B cell (primary cell): ENCODE measurements at regions not wholly inside any gene's neighbourhood (a gene's known extent, or its start where the extent isn't known, plus 50 kb on each side); places are given as distances from the start of the nearest gene placed in this dataset.

Experiments
- ATAC-seq: fragments of 200-7000 bp; cut with Tn5 transposase; one replicate; pipeline ENCODE4 v1.10.0; 2021; ENCODE audit warnings: low read depth, mild to moderate bottlenecking, moderate number of reproducible peaks, moderate library complexity
- CTCF ChIA-PET: fragments of 350-600 bp; sonication (Branson Sonifier 250); formaldehyde crosslinking; loops from one replicate; lab custom pipeline; 2021; ENCODE audit warnings: antibody characterized with exemption, inconsistent platforms; lab: Charles Lee
- POLR2A ChIA-PET: fragments of 350-600 bp; sonication (Branson Sonifier 250); formaldehyde crosslinking; loops from one replicate; lab custom pipeline; 2021; ENCODE audit warnings: antibody characterized with exemption; lab: Charles Lee
- DNase-seq: peaks from one replicate; pipeline ENCODE4 v3.0.0; 2013
- H2AFZ ChIP-seq: 2 replicates; pipeline ENCODE4 v1.6.1; 2012; ENCODE audit warnings: mild to moderate bottlenecking, low read depth, low read length; ENCODE audit not compliant: insufficient read depth, poor library complexity, severe bottlenecking
- H3K27ac ChIP-seq, 2 donors: 1 replicate in 1 of 2; 2 replicates in 1 of 2; pipeline ENCODE4 v1.5.1; 2012 to 2013; ENCODE audit warnings: low read length in 2 of 2, mild to moderate bottlenecking in 2 of 2, moderate library complexity in 1 of 2
- H3K27me3 ChIP-seq, 4 experiments: fragments of 200-600 bp in 1 of 4; sonication (generic) in 1 of 4; replicated peaks in 1 of 4; 1 replicate in 2 of 4; 2 replicates in 2 of 4; pipeline versions ENCODE4 v1.6.1 to v1.7.0; 2013 to 2016; ENCODE audit warnings: low read length in 3 of 4, mild to moderate bottlenecking in 2 of 4, mixed read lengths in 1 of 4, moderate library complexity in 1 of 4; ENCODE audit not compliant: insufficient read depth in 4 of 4, control insufficient read depth in 3 of 4; ENCODE audit errors: control extremely low read depth in 1 of 4
- H3K36me3 ChIP-seq, 2 experiments: replicated peaks in 1 of 2; 1 replicate in 1 of 2; 2 replicates in 1 of 2; pipeline versions ENCODE4 v1.6.1 to v1.7.1; 2013; ENCODE audit warnings: low read length in 1 of 2; ENCODE audit not compliant: insufficient read depth in 2 of 2, control insufficient read depth in 1 of 2; ENCODE audit errors: control extremely low read depth in 1 of 2, extremely low read depth in 1 of 2
- H3K4me1 ChIP-seq, 2 donors: fragments of 200-600 bp in 1 of 2; sonication (generic) in 1 of 2; 1 replicate in 1 of 2; 2 replicates in 1 of 2; pipeline versions ENCODE4 v1.5.1 to v1.6.1; 2013 to 2017; ENCODE audit warnings: low read length in 2 of 2; ENCODE audit not compliant: control insufficient read depth in 2 of 2, insufficient read depth in 2 of 2
- H3K4me2 ChIP-seq: replicated peaks from 2 replicates; pipeline ENCODE3; 2012; ENCODE audit warnings: mild to moderate bottlenecking, low read depth, low read length; ENCODE audit not compliant: poor library complexity, severe bottlenecking
- H3K4me3 ChIP-seq, 5 experiments: fragments of 200-600 bp in 1 of 5; sonication (generic) in 1 of 5; 1 replicate in 3 of 5; 2 replicates in 2 of 5; pipeline versions ENCODE4 v1.5.1 to v1.7.0; 2011 to 2016; ENCODE audit warnings: low read length in 4 of 5, mild to moderate bottlenecking in 4 of 5, low read depth in 2 of 5, control low read depth in 1 of 5, moderate library complexity in 1 of 5; ENCODE audit not compliant: insufficient read depth in 1 of 5; ENCODE audit errors: control extremely low read depth in 1 of 5, extremely low read depth in 1 of 5
- H3K79me2 ChIP-seq: fragments of 200-600 bp; sonication (generic); one replicate; pipeline ENCODE4 v1.6.0; 2016; ENCODE audit warnings: low read length; ENCODE audit not compliant: control insufficient read depth, insufficient read depth
- H3K9ac ChIP-seq: fragments of 200-600 bp; sonication (generic); 2 replicates; pipeline ENCODE4 v1.6.1; 2017; ENCODE audit warnings: mild to moderate bottlenecking, low read length, moderate library complexity
- H3K9me3 ChIP-seq, 3 donors: one replicate each; pipeline versions ENCODE4 v1.6.1 to v1.7.1; 2013; ENCODE audit warnings: low read length in 2 of 3; ENCODE audit not compliant: control insufficient read depth in 2 of 3, insufficient read depth in 1 of 3; ENCODE audit errors: control extremely low read depth in 1 of 3
- H4K20me1 ChIP-seq: 2 replicates; pipeline ENCODE4 v1.6.0; 2012; ENCODE audit warnings: mild to moderate bottlenecking, low read length; ENCODE audit not compliant: insufficient read depth, control insufficient read depth, poor library complexity, severe bottlenecking
- H3K27ac Mint-ChIP-seq: one replicate; pipeline ENCODE4 v1.8.0; 2021; ENCODE audit warnings: mixed read lengths
- H3K27me3 Mint-ChIP-seq: one replicate; pipeline ENCODE4 v1.8.0; 2021; ENCODE audit warnings: mixed read lengths
- H3K4me1 Mint-ChIP-seq: one replicate; pipeline ENCODE4 v1.8.0; 2021; ENCODE audit warnings: mixed read lengths
- H3K4me3 Mint-ChIP-seq: one replicate; pipeline ENCODE4 v1.8.0; 2021; ENCODE audit warnings: mixed read lengths
- H3K9me3 Mint-ChIP-seq: one replicate; pipeline ENCODE4 v1.8.0; 2022; ENCODE audit warnings: mixed read lengths; ENCODE audit not compliant: insufficient read depth
- CTCF ChIP-seq: fragments of 200-600 bp; IDR thresholded peaks from one replicate; pipeline ENCODE4 v1.8.0; 2022; ENCODE audit warnings: antibody characterized with exemption, mild to moderate bottlenecking
- EZH2 ChIP-seq: IDR thresholded peaks from 2 replicates; pipeline ENCODE4 v1.6.1; 2012; ENCODE audit warnings: borderline replicate concordance, low read depth, mild to moderate bottlenecking, moderate library complexity, low read length; ENCODE audit not compliant: insufficient read depth, poor library complexity, severe bottlenecking
- WGBS: methylation state at CpG from one replicate; pipeline ENCODE4 v1.1.5; 2013; ENCODE audit warnings: missing lambda C conversion rate; ENCODE audit not compliant: insufficient coverage; 5-methylcytosine and 5-hydroxymethylcytosine counted together
- intact Hi-C: fragments of 100-400 bp; cut with micrococcal nuclease; formaldehyde crosslinking; loops from one replicate; pipeline ENCODE4 v1.10.0; 2022

GRCh38 chr1:79293611-79294010 is 287.1 kb upstream of the ADGRL4 start:
- H3K27me3 ChIP-seq, result no peaks in the 10 kb centered on the region
- no peak overlapping the region for H3K27ac ChIP-seq
- ChIA-PET POLR2A (no interaction called here), CTCF (interaction anchor here (0.7 kb wide), 1 partner anchor 11 kb away, joined by 3 read pairs; no protein-coding TSS in a partner anchor)
- DNase-seq, result no peak
- Mint-ChIP-seq H3K4me1 (no peaks in the 10 kb centered on the region), H3K27me3 (no peaks in the 10 kb centered on the region), H3K27ac (no peak overlapping the region), H3K4me3 (no peak overlapping the region), H3K9me3 (no peaks in the 10 kb centered on the region)
- no peaks in the 10 kb centered on the region for H3K36me3 ChIP-seq
- no peak overlapping the region for H3K9ac ChIP-seq
- no peak overlapping the region for H2AFZ ChIP-seq
- ATAC-seq, result no peak
- intact Hi-C loops, result no loop called here
- H3K9me3 ChIP-seq, result no peaks in the 10 kb centered on the region
- H4K20me1 ChIP-seq, result no peaks in the 10 kb centered on the region
- H3K4me2 ChIP-seq, result no peak overlapping the region
- 86% methylated on average over 1 of the region's 1 CpG for WGBS
- H3K79me2 ChIP-seq, result no peaks in the 10 kb centered on the region
- H3K4me1 ChIP-seq, result no peaks in the 10 kb centered on the region
- TF ChIP-seq EZH2, result no peak
- TF ChIP-seq CTCF, result no peak
- no peak overlapping the region for H3K4me3 ChIP-seq

GRCh38 chr1:79290927-79291474 is 284.5 kb upstream of the ADGRL4 start:
- WGBS, result 87% methylated on average over 5 of the region's 7 CpGs
- no peak for DNase-seq

More at GRCh38 chr1:79290927-79291474, 284.5 kb upstream of the ADGRL4 start:
- H2AFZ ChIP-seq, result no peak overlapping the region
- H3K4me1 ChIP-seq, result no peaks in the 10 kb centered on the region
- no peaks in the 10 kb centered on the region for H3K9me3 Mint-ChIP-seq
- intact Hi-C loops, result no loop called here
- no peak for TF ChIP-seq EZH2
- no peak for TF ChIP-seq CTCF
- no peaks in the 10 kb centered on the region for H3K4me1 Mint-ChIP-seq
- no peaks in the 10 kb centered on the region for H3K9me3 ChIP-seq
- ATAC-seq, result no peak
- no peaks in the 10 kb centered on the region for H3K36me3 ChIP-seq
- no peak overlapping the region for H3K9ac ChIP-seq
- H3K4me2 ChIP-seq, result no peak overlapping the region
- H4K20me1 ChIP-seq, result no peaks in the 10 kb centered on the region
- no peak overlapping the region for H3K4me3 Mint-ChIP-seq
- H3K27ac Mint-ChIP-seq, result no peak overlapping the region
- no peak overlapping the region for H3K27ac ChIP-seq
- no peaks in the 10 kb centered on the region for H3K79me2 ChIP-seq
- POLR2A ChIA-PET, result no interaction called here
- no peak overlapping the region for H3K4me3 ChIP-seq
- CTCF ChIA-PET, result no interaction called here
- H3K27me3 Mint-ChIP-seq, result no peaks in the 10 kb centered on the region
- H3K27me3 ChIP-seq, result no peaks in the 10 kb centered on the region
